Uterus (tissue), 2 donors: ENCODE measurements at regions not wholly inside any gene's neighbourhood (a gene's known extent, or its start where the extent isn't known, plus 50 kb on each side); places are given as distances from the start of the nearest gene placed in this dataset.

Experiments used
- POLR2A ChIP-seq, 2 donors: fragments of 450-650 bp; IDR thresholded peaks; one replicate each; pipeline ENCODE4 v1.6.1; 2016; ENCODE audit warnings: antibody characterized with exemption in 2 of 2, mild to moderate bottlenecking in 1 of 2, moderate library complexity in 1 of 2
- TF ChIP-seq, protein P1 (sequence below), 4 experiments: fragments of 200-600 bp in 2 of 4; fragments of 450-650 bp in 2 of 4; sonication (generic) in 2 of 4; IDR thresholded peaks; one replicate each; pipeline ENCODE4 v1.5.1; 2016 to 2019; ENCODE audit warnings: antibody characterized with exemption in 4 of 4, mild to moderate bottlenecking in 2 of 4, moderate library complexity in 1 of 4

DNA sequence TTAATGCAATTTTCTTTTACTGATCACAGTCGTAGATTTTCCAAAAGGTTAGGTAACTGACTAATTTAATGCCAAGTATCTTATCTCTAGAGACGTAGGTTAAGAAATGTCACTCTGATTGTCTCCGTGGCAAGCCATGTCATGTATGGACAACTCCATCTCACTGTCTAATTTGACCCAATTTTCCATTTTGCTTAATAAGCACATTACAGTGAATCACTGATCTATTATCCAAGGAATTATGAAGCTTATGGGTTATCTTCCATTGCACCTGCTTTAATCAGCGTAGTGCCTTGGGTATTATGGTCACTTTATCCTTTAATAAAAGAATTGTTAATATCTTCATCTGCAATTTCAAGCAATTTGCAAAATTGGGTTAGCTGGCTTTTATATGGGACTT, 557.4 kb upstream of the ROBO2 start:
- TF ChIP-seq, protein P1, sequence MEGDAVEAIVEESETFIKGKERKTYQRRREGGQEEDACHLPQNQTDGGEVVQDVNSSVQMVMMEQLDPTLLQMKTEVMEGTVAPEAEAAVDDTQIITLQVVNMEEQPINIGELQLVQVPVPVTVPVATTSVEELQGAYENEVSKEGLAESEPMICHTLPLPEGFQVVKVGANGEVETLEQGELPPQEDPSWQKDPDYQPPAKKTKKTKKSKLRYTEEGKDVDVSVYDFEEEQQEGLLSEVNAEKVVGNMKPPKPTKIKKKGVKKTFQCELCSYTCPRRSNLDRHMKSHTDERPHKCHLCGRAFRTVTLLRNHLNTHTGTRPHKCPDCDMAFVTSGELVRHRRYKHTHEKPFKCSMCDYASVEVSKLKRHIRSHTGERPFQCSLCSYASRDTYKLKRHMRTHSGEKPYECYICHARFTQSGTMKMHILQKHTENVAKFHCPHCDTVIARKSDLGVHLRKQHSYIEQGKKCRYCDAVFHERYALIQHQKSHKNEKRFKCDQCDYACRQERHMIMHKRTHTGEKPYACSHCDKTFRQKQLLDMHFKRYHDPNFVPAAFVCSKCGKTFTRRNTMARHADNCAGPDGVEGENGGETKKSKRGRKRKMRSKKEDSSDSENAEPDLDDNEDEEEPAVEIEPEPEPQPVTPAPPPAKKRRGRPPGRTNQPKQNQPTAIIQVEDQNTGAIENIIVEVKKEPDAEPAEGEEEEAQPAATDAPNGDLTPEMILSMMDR (IDR thresholded peaks at IDR 0.05) = no peak
- TF ChIP-seq POLR2A (IDR thresholded peaks at IDR 0.05) = no peak
